ENCODE measurements at regions not wholly inside any gene's neighbourhood (a gene's known extent, or its start where the extent isn't known, plus 50 kb on each side); places are given as distances from the start of the nearest gene placed in this dataset.

DNA sequence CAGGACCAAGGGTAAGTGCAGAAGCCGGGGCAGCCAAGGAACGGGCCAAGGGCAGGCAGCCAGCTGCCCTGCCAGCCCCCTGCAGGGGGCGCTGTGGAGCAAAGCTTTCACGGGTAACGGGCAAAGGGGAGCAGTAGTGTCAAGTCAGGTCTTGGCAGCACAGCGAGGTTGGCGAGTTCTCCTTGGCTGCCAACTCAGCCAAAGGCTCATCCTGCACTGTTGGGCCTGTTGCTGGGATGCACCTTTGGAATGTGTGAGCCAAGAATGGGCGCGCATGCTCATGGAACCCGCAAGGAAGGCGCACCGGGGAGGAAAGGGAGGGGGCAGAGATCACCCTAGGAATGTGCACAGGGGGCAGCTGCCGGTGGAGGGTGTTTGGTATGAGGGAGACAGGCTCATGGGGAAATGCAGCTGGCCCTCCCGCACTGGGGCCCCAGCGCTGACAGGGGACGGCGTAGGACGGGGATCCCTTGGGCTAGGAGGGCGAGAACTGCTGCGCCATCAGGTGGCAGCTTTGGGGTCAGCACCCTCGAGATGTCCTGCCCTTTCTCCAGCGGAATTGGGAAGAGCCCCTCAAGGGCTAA lies 138.0 kb downstream of the ASCL4 start:
- Histone ChIP-seq H3K23ac (ENCODE audit: low read length in 2 of 2) (no peak overlapping the region), H3K79me1 (replicated peaks; ENCODE audit: low read length, poor library complexity, severe bottlenecking) (no peaks in the 10 kb centered on the region), H3K4me1 (ENCODE audit: control insufficient read depth, insufficient read depth, low read depth, low read length) (peaks cover 5% of the 10 kb centered on the region), H2AFZ (ENCODE audit: low read depth, low read length) (no peak overlapping the region), H3K9me3 (ENCODE audit: control insufficient read depth, low read length) (no peaks in the 10 kb centered on the region), H3K14ac (ENCODE audit: low read length in 2 of 2) (no peak overlapping the region), H3K4me3 (ENCODE audit: insufficient read depth in 1 of 2, low read depth in 1 of 2, low read length in 2 of 2) (peak overlapping the region in 1 of 2 experiments; percentile 53), H2BK12ac (ENCODE audit: low read length in 2 of 2) (no peak overlapping the region), H3K18ac (ENCODE audit: low read depth in 1 of 2, low read length in 2 of 2) (no peak overlapping the region), H3K36me3 (ENCODE audit: control insufficient read depth in 1 of 2, insufficient read depth in 2 of 2, low read depth in 1 of 2, low read length in 2 of 2) (no peaks in the 10 kb centered on the region), H3K9ac (ENCODE audit: low read length) (no peak overlapping the region), H2BK5ac (ENCODE audit: low read depth, low read length, poor library complexity, severe bottlenecking) (no peak overlapping the region), H3K4me2 (ENCODE audit: low read length, poor library complexity, severe bottlenecking) (no peak overlapping the region), H2BK15ac (ENCODE audit: low read depth, poor library complexity, severe bottlenecking) (no peak overlapping the region), H3K27ac (ENCODE audit: low read length, poor library complexity, severe bottlenecking) (no peak overlapping the region), H3K4ac (ENCODE audit: low read depth in 1 of 2, low read length in 2 of 2) (no peak overlapping the region), H2BK120ac (ENCODE audit: low read depth, low read length) (no peak overlapping the region), H3K27me3 (ENCODE audit: control insufficient read depth in 1 of 2, insufficient read depth in 1 of 2, low read length in 2 of 2) (peaks cover 4 to 70% of the 10 kb centered on the region in 2 experiments), H2AK5ac (ENCODE audit: low read length, severe bottlenecking) (no peak overlapping the region), H4K91ac (ENCODE audit: low read length) (no peak overlapping the region), H4K8ac (ENCODE audit: low read length) (no peak overlapping the region)
- DNase-seq: no peak
- WGBS: 6% methylated on average over 20 of the region's 22 CpGs

DNA sequence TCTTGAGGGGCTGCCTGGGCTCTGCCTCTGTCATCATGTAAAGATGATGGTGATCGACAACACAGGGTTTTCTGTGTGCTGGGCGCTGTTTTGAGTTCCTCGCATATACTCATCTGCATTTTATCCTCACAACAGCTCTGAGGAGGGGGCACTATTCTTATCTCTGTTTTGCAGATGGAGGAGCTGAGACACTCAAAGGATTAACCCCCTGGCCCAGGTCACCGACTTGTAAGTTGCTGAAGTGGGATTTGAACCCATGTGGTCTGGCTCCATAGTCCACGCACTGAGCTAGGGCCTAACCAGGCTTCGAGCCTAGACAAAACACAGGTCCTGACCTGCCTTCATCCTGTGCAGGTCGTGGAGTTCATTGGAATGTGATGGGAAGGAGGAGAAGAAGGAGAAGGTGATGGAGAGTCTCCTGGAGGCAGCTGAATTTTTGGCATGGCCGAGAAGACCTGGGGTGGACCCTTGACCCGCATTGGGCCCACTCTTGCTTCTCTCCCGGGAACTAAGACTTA lies 140.0 kb downstream of the ASCL4 start:
- Histone ChIP-seq H3K4me2 (ENCODE audit: low read length, poor library complexity, severe bottlenecking) (no peak overlapping the region), H3K27ac (ENCODE audit: low read length, poor library complexity, severe bottlenecking) (no peak overlapping the region), H3K4me1 (ENCODE audit: control insufficient read depth, insufficient read depth, low read depth, low read length) (peaks cover 5% of the 10 kb centered on the region), H3K9me3 (ENCODE audit: control insufficient read depth, low read length) (no peaks in the 10 kb centered on the region), H2BK5ac (ENCODE audit: low read depth, low read length, poor library complexity, severe bottlenecking) (no peak overlapping the region), H3K36me3 (ENCODE audit: control insufficient read depth in 1 of 2, insufficient read depth in 2 of 2, low read depth in 1 of 2, low read length in 2 of 2) (no peaks in the 10 kb centered on the region), H2BK120ac (ENCODE audit: low read depth, low read length) (no peak overlapping the region), H2BK12ac (ENCODE audit: low read length in 2 of 2) (no peak overlapping the region), H3K27me3 (ENCODE audit: control insufficient read depth in 1 of 2, insufficient read depth in 1 of 2, low read length in 2 of 2) (peaks cover 5 to 70% of the 10 kb centered on the region in 2 experiments), H3K23ac (ENCODE audit: low read length in 2 of 2) (peak overlapping the region in 1 of 2 experiments; percentile 53), H3K14ac (ENCODE audit: low read length in 2 of 2) (no peak overlapping the region), H4K8ac (ENCODE audit: low read length) (no peak overlapping the region), H3K4ac (ENCODE audit: low read depth in 1 of 2, low read length in 2 of 2) (no peak overlapping the region), H3K18ac (ENCODE audit: low read depth in 1 of 2, low read length in 2 of 2) (no peak overlapping the region), H2AK5ac (ENCODE audit: low read length, severe bottlenecking) (no peak overlapping the region), H2AFZ (ENCODE audit: low read depth, low read length) (no peak overlapping the region), H3K79me1 (replicated peaks; ENCODE audit: low read length, poor library complexity, severe bottlenecking) (no peaks in the 10 kb centered on the region), H3K4me3 (ENCODE audit: insufficient read depth in 1 of 2, low read depth in 1 of 2, low read length in 2 of 2) (no peak overlapping the region), H4K91ac (ENCODE audit: low read length) (no peak overlapping the region), H2BK15ac (ENCODE audit: low read depth, poor library complexity, severe bottlenecking) (no peak overlapping the region), H3K9ac (ENCODE audit: low read length) (no peak overlapping the region)
- 61% methylated on average over 7 of the region's 10 CpGs for WGBS
- no peak for DNase-seq

GRCh38 chr12:107917912-107918800 lies 143.7 kb downstream of the ASCL4 start:
- no peak overlapping the region for H2BK120ac ChIP-seq (ENCODE audit: low read depth, low read length)
- H3K4me3 ChIP-seq (ENCODE audit: insufficient read depth in 1 of 2, low read depth in 1 of 2, low read length in 2 of 2): no peak overlapping the region
- H3K9me3 ChIP-seq (ENCODE audit: control insufficient read depth, low read length): no peaks in the 10 kb centered on the region
- peaks cover 5 to 41% of the 10 kb centered on the region in 2 experiments for H3K27me3 ChIP-seq (ENCODE audit: control insufficient read depth in 1 of 2, insufficient read depth in 1 of 2, low read length in 2 of 2)
- no peak overlapping the region for H3K18ac ChIP-seq (ENCODE audit: low read depth in 1 of 2, low read length in 2 of 2)
- no peak overlapping the region for H3K4ac ChIP-seq (ENCODE audit: low read depth in 1 of 2, low read length in 2 of 2)
- H3K27ac ChIP-seq (ENCODE audit: low read length, poor library complexity, severe bottlenecking): no peak overlapping the region
- no peaks in the 10 kb centered on the region for H3K79me1 ChIP-seq (replicated peaks; ENCODE audit: low read length, poor library complexity, severe bottlenecking)
- no peak overlapping the region for H3K4me2 ChIP-seq (ENCODE audit: low read length, poor library complexity, severe bottlenecking)
- H2AK5ac ChIP-seq (ENCODE audit: low read length, severe bottlenecking): no peak overlapping the region
- H2BK5ac ChIP-seq (ENCODE audit: low read depth, low read length, poor library complexity, severe bottlenecking): no peak overlapping the region
- no peak overlapping the region for H2AFZ ChIP-seq (ENCODE audit: low read depth, low read length)
- H4K8ac ChIP-seq (ENCODE audit: low read length): no peak overlapping the region
- 30% methylated on average over 7 of the region's 8 CpGs for whole genome bisulfite sequencing
- peaks cover 2% of the 10 kb centered on the region for H3K4me1 ChIP-seq (ENCODE audit: control insufficient read depth, insufficient read depth, low read depth, low read length)
- H2BK12ac ChIP-seq (ENCODE audit: low read length in 2 of 2): no peak overlapping the region
- no peak overlapping the region for H3K14ac ChIP-seq (ENCODE audit: low read length in 2 of 2)
- no peaks in the 10 kb centered on the region for H3K36me3 ChIP-seq (ENCODE audit: control insufficient read depth in 1 of 2, insufficient read depth in 2 of 2, low read depth in 1 of 2, low read length in 2 of 2)
- DNase-seq: peak; percentile 3
- H4K91ac ChIP-seq (ENCODE audit: low read length): no peak overlapping the region
- H3K9ac ChIP-seq (ENCODE audit: low read length): no peak overlapping the region
- H3K23ac ChIP-seq (ENCODE audit: low read length in 2 of 2): no peak overlapping the region
- no peak overlapping the region for H2BK15ac ChIP-seq (ENCODE audit: low read depth, poor library complexity, severe bottlenecking)

GRCh38 chr12:107921062-107921461 lies 146.6 kb downstream of the ASCL4 start:
- H3K14ac ChIP-seq (ENCODE audit: low read length in 2 of 2): no peak overlapping the region
- no peak for DNase-seq
- H3K4me1 ChIP-seq (ENCODE audit: control insufficient read depth, insufficient read depth, low read depth, low read length): peaks cover 2% of the 10 kb centered on the region
- H2BK15ac ChIP-seq (ENCODE audit: low read depth, poor library complexity, severe bottlenecking): no peak overlapping the region
- WGBS: 36% methylated on average over 3 of the region's 4 CpGs
- H2BK120ac ChIP-seq (ENCODE audit: low read depth, low read length): no peak overlapping the region
- H3K18ac ChIP-seq (ENCODE audit: low read depth in 1 of 2, low read length in 2 of 2): no peak overlapping the region
- no peak overlapping the region for H3K4me3 ChIP-seq (ENCODE audit: insufficient read depth in 1 of 2, low read depth in 1 of 2, low read length in 2 of 2)
- no peak overlapping the region for H2BK12ac ChIP-seq (ENCODE audit: low read length in 2 of 2)
- no peaks in the 10 kb centered on the region for H3K9me3 ChIP-seq (ENCODE audit: control insufficient read depth, low read length)
- no peak overlapping the region for H4K8ac ChIP-seq (ENCODE audit: low read length)
- H3K36me3 ChIP-seq (ENCODE audit: control insufficient read depth in 1 of 2, insufficient read depth in 2 of 2, low read depth in 1 of 2, low read length in 2 of 2): no peaks in the 10 kb centered on the region
- H3K23ac ChIP-seq (ENCODE audit: low read length in 2 of 2): no peak overlapping the region
- H4K91ac ChIP-seq (ENCODE audit: low read length): no peak overlapping the region
- no peaks in the 10 kb centered on the region for H3K79me1 ChIP-seq (replicated peaks; ENCODE audit: low read length, poor library complexity, severe bottlenecking)
- H2AK5ac ChIP-seq (ENCODE audit: low read length, severe bottlenecking): no peak overlapping the region
- H3K4me2 ChIP-seq (ENCODE audit: low read length, poor library complexity, severe bottlenecking): no peak overlapping the region
- peaks cover 5 to 26% of the 10 kb centered on the region in 2 experiments for H3K27me3 ChIP-seq (ENCODE audit: control insufficient read depth in 1 of 2, insufficient read depth in 1 of 2, low read length in 2 of 2)
- no peak overlapping the region for H3K4ac ChIP-seq (ENCODE audit: low read depth in 1 of 2, low read length in 2 of 2)
- no peak overlapping the region for H2AFZ ChIP-seq (ENCODE audit: low read depth, low read length)
- no peak overlapping the region for H2BK5ac ChIP-seq (ENCODE audit: low read depth, low read length, poor library complexity, severe bottlenecking)
- no peak overlapping the region for H3K9ac ChIP-seq (ENCODE audit: low read length)
- H3K27ac ChIP-seq (ENCODE audit: low read length, poor library complexity, severe bottlenecking): no peak overlapping the region
